Heart left ventricle (tissue), 13 donors: ENCODE measurements at regions not wholly inside any gene's neighbourhood (a gene's known extent, or its start where the extent isn't known, plus 50 kb on each side); places are given as distances from the start of the nearest gene placed in this dataset.

Experiments
- POLR2A ChIP-seq, 2 donors: fragments of 450-650 bp; IDR thresholded peaks; one replicate each; pipeline ENCODE4 v1.6.1; 2017; ENCODE audit warnings: antibody characterized with exemption in 2 of 2, mild to moderate bottlenecking in 2 of 2, moderate library complexity in 2 of 2
- TF ChIP-seq, protein P1 (sequence below), 12 donors: fragments of 200-600 bp; sonication (generic) in 4 of 12; IDR thresholded peaks; one replicate each; pipeline versions ENCODE4 v1.5.0 to v1.8.0; 2018 to 2022; ENCODE audit warnings: antibody characterized with exemption in 12 of 12, mild to moderate bottlenecking in 5 of 12
- donor health status: ischemic (EF 13 %, LVEDD 7.1; RV severe dilation, severe dysfunction).
- donor health status: DM: no; HTN: yes; CAD: no.
- donor health status: DM: no; HTN: no; CAD: no.
- donor health status: ischemic (EF 25% LVEDD 6.9; RV normal size, moderate dysfunction).
- donor health status: ischemic (EF 25% LVEDD 5.7; RV mildly dilated, moderate dysfunction).
- donor health status: ischemic (EF 35%, LVEDD 5.7; RV mildly dilated, moderate dysfunction).
- donor health status: nonischemic (EF 11% LVEDD 7.7; RV severe dilation, severe dysfunction).
- donor health status: DM: yes; HTN: yes; CAD: no.
- donor health status: PGD.
- donor health status: ischemic (EF 29% LVEDD 5.4; RV normal size, mild dysfunction).
- donor health status: nonischemic (EF 23%, LVEDD 6.1; RV moderate dilation, normal function).

DNA sequence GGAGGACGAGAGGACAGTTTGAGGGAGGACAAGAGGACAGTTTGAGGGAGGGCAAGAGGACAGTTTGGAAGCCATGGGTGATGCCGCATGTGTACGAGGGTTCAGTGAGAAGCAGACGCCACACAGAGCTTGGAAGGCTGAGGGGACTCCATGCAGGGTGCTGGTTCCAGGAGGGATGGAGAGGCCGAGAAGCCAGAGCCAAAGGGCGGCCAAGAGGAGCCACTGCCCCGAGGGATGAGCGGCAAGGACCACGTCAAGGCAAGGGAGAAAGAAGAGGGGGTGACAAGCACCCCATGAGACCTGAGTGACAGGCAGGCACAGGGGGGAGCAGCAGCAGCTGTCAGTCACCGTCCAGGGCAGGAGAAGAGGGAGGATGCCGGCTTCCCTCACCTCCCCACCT is 385.7 kb upstream of the MYT1L start:
- TF ChIP-seq, protein P1, sequence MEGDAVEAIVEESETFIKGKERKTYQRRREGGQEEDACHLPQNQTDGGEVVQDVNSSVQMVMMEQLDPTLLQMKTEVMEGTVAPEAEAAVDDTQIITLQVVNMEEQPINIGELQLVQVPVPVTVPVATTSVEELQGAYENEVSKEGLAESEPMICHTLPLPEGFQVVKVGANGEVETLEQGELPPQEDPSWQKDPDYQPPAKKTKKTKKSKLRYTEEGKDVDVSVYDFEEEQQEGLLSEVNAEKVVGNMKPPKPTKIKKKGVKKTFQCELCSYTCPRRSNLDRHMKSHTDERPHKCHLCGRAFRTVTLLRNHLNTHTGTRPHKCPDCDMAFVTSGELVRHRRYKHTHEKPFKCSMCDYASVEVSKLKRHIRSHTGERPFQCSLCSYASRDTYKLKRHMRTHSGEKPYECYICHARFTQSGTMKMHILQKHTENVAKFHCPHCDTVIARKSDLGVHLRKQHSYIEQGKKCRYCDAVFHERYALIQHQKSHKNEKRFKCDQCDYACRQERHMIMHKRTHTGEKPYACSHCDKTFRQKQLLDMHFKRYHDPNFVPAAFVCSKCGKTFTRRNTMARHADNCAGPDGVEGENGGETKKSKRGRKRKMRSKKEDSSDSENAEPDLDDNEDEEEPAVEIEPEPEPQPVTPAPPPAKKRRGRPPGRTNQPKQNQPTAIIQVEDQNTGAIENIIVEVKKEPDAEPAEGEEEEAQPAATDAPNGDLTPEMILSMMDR (IDR thresholded peaks at IDR 0.05): no peak
- TF ChIP-seq POLR2A (IDR thresholded peaks at IDR 0.05): no peak
